ENCODE measurements at regions not wholly inside any gene's neighbourhood (a gene's known extent, or its start where the extent isn't known, plus 50 kb on each side); places are given as distances from the start of the nearest gene placed in this dataset.

- TF ChIP-seq EP300 (IDR thresholded peaks at IDR 0.05): no peak
- TF ChIP-seq, protein P1, sequence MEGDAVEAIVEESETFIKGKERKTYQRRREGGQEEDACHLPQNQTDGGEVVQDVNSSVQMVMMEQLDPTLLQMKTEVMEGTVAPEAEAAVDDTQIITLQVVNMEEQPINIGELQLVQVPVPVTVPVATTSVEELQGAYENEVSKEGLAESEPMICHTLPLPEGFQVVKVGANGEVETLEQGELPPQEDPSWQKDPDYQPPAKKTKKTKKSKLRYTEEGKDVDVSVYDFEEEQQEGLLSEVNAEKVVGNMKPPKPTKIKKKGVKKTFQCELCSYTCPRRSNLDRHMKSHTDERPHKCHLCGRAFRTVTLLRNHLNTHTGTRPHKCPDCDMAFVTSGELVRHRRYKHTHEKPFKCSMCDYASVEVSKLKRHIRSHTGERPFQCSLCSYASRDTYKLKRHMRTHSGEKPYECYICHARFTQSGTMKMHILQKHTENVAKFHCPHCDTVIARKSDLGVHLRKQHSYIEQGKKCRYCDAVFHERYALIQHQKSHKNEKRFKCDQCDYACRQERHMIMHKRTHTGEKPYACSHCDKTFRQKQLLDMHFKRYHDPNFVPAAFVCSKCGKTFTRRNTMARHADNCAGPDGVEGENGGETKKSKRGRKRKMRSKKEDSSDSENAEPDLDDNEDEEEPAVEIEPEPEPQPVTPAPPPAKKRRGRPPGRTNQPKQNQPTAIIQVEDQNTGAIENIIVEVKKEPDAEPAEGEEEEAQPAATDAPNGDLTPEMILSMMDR (IDR thresholded peaks at IDR 0.05): no peak
Measured at GRCh38 chr2:155111070-155111469, 412.6 kb downstream of the KCNJ3 start.

All from sigmoid colon (tissue), 4 donors.